Suppressor macrophage treated with lipopolysaccharide for 4 hours (primary cell): ENCODE measurements at regions not wholly inside any gene's neighbourhood (a gene's known extent, or its start where the extent isn't known, plus 50 kb on each side); places are given as distances from the start of the nearest gene placed in this dataset.

Experiments
- DNase-seq: peaks from one replicate; pipeline ENCODE4 v3.0.0-alpha.2; 2020

DNA sequence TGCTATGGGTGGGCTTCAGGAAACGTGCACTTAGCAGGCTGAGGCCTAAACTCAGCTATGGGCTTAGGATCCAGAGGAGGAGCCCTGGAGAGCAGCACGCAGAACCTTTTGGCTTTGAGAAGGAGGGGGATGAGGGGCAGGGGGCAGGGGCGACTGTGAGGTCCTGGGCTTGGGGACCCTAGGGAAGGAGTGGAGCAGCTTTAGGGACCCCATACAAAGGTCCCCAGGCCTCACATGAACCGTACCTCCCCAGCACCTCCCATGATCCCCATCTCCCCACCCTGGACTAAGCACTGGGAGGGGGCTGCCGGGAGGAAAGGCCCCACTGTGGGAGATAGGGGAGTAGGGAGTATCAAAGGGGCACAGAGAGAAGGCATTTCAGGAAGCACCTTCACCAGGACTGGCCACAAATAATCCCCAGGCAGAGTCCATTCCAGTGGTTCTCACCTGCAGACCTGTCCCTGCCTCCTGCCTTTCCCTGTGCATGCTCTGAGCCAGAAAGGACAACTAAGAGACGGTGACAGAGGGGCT lies 62.0 kb upstream of the KLF13 start:
- no peak for DNase-seq

DNA sequence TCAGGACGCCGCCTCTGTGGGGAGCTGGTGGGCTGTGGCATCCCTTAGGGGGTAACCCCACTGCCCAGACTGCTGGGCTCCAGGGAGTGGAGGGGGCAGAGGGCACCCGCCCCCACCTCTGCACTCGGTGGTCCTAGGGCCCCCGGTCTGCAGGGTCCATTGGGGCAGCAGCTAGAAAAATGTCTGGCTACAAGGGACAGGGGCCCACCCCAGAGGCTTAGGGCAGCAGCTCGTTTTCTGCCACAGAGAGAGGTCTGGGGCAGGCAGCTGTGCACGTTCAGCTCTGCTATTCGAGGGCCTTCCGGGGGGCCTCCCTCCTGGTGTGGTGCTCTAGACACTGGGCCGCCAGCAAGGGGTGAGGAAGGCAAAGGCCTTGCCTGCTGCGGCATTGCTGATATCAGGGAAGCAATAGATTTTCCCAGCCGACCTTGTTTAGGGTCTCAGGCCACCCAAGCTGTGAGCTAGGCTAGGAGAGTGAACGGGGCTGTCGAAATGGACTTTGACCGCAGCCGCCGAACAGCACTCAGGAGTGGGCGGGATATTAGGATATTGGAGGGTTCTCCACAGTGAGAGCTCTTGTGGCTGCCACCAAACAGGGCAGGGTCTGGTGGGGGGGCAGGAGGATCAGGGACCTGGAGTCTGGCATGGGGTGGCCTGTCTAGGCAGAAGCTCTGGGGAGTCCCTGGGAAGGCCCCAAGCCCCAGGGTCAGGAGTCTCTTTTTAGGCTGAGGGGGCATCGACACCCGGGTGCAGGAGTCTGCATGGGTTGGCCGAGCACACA lies 61.4 kb upstream of the KLF13 start:
- no peak for DNase-seq

DNA sequence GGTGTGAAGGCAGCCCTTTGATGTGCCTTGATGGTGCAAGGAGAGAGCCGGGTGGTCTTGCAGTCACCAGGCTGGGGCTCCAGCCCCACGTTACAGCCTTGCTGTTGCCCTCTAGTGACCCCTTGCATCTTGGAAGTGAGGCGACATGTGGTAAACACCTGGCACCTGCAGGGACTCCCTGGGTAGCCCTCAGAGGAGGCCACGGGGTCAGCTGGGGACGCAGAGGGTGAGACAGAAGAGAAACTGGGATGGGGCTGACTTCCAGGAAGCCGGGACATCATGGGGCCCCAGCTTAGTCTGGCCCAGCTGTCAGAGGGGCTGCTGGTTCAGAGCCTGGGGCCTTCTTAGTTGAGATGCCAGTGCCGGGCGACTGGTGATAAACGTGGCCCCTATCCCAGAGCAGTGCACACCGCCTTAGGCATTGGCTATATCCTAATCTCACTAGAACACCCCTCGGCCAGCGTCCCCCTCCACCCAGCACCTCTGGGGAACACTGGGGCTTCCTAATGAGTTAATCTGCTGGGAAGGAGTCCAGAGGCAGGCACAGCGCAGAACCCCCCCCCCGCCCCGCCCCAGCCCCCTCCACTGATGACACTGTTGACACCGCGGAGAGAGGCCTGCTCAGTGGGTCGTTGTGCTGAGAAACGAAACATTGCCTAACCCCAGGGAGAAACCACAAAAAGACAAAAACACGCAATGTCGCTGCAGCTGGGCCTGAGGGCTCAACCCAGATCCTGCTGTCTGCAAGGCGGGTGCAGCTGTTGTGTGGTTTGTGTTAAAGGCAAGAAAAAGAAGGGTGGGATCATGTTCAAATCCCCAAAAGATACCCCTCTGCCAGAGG lies 60.5 kb upstream of the KLF13 start:
- DNase-seq = peak; percentile 92

DNA sequence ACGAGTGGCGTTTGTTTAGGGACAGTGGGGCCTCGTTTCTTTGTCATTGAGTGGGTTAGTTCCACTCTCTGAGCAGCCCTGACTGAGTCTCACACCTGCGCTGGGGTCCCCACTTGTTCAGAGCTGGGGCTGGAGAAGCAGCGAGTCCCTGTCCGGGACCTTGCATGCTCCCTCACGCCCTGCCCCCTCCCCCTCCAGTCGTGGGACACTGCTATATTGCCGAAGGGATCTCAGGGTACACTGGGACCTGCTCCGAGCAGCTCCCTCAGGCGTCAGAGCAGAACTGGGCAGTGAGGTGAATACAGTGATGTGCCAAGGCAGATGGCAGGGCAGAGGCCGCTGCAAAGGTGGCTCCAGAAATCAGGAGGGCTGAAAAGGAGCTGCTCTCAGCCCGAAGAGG lies 59.9 kb upstream of the KLF13 start:
- no peak for DNase-seq

DNA sequence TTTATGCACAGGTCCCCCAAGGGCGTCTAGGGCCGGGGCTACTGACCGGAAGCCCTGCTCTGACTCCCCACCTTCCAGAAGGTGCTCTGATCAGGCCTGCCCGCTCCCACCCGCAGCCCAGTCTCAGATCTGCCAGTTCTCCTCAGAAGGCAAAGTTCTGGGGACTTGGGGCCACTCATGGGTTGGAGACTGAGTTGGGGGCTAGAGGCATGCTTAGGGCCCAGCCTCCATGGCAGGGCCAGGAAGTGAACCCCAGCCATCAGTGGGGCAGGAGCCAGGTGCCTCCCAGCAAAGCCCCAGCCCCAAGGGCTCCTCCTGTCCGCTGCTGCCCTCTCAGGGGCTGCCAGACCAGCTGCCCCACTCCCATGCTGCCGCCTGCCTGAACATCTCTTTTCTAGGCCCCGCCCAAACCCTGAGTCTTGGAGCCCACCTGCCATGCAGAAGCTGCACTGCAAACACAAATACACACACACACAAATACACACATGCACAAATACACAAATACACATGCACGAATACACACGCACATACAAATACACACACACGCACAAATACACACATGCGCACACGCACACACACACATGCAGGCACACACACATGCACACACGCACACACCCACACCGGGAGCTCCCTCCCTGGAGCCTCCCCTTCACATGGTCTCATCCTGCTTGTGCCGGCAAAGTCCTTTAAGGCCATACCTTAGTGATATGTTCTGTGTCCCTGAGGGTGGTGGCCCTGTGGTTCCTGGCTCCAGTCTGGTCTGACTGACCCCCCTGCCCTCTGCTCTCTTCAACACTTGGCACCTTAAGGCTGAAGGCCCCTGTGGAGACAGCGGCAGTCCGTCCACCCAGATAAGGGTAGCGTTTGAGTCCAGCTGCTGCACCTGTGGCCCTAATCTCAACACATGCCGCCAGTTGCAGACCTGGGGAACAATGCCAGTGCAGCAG lies 59.2 kb upstream of the KLF13 start:
- DNase-seq = no peak

DNA sequence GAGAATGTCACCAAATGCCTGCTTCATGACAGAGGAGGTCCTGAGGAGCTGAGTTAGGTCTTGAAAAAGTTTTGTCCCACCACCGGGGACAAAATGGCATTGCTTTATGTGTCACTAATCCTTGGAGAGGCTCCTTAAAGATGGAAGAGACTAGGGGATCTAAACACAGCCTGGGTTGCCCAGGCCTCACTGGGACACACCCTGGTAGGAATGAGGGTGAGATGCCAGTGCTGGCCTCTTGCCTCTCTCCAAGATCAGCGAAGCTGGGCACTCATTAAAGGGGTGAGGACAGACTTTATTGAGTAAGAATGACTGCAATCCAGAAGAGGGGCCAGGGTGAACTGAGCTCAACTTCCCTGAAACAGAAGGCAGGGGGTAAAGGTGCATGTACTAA lies 58.5 kb upstream of the KLF13 start:
- peak; percentile 35 for DNase-seq

DNA sequence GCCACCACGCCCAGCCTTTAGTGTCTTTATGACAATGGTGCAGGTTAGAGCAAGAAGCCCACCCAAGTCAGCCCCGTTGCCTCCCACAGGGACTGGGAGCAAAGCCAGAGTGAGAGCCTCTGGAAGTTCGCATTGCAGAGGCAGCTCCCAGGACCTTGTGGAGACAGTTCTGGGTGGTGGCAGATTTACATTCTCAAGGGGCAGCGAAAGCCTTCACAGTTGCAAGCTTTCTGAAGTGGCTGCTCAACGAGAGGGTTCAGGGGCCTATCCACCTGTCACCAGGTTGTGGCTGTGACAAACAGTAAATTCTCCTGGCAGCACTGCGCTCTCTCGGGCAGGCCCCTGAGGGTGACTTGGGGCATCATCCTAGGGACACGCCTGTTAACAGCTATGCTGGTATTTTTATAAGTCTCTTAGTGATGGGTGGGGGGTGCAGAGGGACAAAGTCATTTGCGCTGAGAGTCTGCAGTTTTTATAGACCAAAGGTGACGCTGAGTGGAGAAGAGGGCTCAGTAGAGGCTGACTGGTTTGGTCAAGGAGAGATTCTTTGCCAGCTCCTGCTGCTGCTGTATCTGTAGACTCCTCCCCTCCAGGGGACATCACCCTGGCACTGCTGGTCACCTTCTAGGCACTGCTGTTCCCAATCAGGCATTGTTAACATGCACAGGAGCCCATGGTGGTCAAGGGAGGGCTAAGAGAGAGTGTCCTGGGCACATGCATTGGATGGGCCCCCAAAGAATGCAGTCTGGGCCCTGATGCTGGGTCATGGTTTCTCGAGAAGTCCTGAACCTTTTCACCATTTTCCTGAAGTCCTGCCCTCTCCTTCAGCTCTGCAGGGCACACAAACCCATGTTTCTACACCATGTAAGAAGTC lies 57.5 kb upstream of the KLF13 start:
- no peak for DNase-seq

DNA sequence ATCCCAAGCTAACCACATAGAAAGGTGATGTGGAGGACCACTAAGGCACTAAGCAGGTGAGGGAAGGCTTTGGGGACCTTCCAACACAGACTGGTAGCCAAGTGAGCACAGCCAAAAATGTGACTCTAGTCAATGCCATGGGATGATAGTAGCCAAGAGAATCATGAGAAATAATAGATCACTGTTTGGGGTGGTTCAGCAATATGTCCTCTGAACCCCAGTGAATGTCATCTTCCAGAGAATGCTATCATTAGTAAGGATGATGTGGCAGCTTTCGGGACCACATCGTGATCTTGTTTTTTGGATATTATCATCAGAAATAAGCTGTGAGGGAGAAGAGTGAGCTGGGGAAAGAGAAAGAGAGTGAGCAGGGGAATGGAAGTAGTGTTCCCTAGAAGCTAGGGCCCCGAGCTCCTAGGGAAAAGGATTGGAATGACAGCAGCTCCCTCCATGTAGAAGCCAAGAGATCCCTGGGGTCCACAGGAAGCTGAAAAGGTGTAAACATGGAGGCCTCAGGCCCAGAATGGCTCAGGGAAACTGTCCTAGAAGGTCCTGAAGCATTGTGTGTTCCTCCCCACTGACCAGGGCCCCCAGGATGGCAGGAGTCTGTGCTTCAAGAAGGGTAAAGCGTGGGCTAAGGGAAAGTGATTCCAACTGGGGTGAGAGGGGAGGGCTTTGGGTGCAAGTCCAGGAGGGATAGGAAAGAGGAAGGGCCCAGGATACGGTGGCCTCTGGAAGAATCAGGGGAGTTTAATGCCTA lies 56.6 kb upstream of the KLF13 start:
- no peak for DNase-seq

DNA sequence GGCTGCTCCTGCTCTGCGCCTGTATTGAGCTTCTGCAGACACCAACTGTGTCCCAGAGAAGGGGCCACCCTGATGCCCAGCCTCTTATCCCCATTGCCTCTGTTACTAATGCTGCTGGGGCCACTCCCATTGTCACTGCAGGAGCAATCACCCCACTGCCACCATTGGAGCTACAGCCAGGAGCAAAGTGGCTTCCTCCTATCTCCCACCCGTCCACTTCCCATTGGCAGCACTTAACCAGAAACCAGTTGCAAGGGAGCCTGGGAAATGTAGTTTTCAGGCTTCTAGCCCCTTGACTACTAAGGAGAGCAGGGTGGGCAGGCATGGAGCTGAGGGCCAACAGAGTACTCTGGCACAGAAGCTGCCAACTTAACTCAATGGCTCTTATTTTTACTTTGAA lies 55.9 kb upstream of the KLF13 start:
- DNase-seq = no peak

DNA sequence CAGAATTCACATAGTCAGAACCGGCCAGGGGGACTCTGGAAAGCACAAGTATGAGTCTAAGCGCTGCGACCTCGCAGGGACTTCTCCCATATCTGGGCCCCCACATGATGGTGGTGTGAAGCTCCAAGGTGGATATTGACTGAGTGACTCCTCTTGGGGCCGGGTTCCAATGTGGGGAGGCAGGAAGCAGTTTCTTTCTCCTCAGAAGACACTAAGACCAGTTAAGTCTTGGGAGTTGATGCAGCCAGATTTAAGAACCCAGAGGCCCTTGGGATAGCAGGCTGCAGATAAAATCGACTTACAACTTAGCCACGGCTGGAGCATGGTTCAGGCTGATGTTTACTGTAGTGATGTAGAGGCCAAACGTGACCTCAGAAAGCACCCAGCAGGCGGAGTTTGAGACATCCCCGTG lies 55.4 kb upstream of the KLF13 start:
- no peak for DNase-seq

DNA sequence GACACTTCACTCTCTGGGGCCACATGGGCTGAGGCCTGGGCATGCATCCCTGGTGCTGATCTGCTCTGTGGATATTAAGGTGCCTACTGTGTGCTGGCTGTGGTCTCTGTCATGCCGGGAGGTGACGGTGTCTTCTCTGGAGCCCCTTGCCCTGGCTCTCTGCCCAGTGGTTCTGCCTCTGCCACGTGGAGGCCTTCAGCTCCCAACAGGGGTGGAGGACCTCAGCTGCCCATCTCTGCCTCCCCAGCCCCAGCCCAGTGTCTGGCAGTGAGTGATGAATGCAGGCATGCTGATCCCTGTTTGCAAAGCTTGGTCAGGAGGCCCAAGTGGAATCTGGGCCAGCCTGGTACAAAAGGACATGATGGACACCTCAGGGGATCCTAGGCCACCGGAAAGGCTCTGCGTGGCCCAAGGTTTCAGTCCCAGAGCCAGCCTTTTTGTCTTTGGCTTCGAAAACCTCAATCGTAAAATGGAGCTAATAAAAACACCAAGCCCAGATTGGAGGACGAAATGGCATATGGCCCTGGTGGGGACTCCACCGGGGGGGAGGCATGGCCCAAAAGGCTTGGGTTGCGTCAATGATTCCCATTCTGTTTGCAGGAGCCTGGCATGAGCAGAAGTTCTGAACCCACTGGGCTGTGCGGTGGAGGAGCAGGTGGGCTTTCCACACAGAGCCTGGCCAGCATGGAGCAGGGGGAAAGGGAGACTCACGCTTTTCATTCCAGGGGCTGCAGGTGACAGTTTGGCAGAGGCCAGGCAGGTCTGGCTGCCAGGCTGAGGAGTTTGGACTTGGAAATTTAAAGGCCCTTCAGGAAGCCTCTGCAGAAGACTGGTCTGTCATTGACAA lies 54.7 kb upstream of the KLF13 start:
- no peak for DNase-seq

DNA sequence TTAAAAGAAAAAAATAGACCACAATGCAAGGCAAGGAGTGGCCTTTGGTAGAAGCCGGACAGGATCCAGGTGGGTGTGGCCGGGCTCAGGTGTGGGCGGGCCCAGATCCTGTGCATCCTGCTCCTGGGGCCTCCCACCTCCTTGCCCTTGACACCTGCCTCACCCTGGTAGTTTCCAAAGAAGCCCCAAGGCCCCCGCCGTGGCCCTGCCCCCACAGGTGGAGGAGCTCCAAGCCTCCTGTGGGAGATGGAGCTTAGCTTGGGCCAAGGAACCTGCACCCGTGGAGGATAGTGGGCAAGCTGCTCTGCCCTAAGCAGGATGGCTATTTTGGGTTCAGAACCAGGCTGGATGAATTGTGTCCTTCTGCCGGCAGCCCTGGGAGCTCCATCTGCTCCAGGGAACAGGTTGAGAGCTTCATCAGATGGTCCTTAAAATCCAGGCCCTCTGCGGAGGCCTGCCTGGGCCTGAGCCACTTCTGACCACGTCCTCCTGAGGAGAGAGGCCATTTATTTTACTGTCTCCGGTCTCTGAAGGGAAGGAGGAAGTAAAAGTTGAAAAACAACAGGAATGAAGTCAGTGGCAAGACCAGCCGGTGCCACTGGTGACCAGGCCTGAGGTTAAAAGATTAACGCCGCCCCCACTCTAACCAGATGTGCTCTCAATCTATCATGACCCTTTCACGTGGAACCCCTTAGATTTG lies 53.9 kb upstream of the KLF13 start:
- DNase-seq = peak; percentile 67

DNA sequence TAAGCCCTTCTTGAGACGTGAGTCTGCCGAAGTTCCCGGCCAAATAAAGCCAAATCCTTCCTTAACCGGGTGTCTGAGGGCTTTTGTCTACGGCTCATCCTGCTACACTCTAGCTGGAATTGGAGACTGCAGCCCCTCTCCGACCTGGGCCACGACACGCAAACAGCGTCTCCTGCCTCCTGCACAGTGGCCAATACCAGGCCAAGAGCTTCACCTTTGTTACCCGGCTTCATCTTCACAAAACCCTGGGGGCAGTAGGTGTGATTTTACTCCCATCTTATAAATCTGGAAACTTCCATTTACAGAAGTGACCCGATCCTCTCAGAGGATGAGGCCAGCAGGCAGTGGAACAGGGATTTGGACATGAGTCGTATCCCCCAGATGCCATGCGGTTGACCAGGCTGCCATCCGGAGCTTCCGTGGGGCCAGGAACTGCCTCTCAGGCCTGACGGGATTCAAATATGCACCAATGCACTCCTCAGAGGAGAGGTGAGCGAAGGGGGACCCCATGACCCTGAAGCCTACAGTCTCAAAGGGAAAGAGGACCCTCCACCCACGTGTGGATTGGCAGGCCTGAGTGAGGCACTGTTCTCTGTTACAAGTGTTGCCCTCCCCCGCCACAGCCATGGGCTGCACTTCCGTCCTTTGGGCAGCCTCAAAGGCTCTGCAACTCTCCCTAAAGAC lies 53.2 kb upstream of the KLF13 start:
- no peak for DNase-seq

DNA sequence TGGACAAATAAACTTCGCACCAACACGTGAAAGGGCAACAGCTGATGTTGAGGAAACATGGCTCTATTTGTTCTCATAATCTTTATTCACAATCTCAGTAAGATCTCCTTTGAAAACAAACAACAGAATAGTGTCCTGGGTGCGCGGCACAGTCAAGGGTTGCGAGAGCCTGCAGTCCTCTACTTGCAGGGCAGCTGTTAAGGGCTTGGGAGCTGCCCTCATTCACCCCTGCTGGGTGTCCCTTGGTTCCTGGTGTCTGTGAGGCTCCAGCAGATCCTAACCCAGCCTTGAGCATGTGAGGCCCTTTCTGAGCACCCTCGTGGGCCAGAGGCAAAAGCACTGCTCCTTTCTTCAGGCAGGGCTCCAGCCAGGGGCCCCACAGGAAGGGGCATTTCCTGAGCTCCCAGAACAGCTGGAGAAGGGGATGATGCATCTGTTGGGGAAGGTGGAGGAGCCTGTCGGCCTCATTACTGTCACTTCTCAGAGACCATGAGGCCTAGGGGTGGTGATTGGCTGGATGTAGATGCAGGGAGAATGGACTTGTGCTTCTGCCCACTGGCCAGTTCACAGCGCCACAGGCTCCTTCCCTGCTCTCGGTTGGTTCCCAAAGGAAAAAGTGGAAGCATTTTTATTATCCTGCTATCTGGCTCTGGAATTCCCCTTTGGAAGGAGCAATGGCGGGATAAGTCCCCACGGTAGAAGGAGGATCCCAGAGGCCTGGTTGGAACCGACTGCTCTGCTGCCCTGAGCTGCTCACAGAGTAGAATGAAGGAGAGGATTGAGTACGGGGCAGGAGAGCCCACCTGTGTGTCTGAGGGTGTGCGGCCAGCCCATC lies 51.9 kb upstream of the KLF13 start:
- DNase-seq = no peak

DNA sequence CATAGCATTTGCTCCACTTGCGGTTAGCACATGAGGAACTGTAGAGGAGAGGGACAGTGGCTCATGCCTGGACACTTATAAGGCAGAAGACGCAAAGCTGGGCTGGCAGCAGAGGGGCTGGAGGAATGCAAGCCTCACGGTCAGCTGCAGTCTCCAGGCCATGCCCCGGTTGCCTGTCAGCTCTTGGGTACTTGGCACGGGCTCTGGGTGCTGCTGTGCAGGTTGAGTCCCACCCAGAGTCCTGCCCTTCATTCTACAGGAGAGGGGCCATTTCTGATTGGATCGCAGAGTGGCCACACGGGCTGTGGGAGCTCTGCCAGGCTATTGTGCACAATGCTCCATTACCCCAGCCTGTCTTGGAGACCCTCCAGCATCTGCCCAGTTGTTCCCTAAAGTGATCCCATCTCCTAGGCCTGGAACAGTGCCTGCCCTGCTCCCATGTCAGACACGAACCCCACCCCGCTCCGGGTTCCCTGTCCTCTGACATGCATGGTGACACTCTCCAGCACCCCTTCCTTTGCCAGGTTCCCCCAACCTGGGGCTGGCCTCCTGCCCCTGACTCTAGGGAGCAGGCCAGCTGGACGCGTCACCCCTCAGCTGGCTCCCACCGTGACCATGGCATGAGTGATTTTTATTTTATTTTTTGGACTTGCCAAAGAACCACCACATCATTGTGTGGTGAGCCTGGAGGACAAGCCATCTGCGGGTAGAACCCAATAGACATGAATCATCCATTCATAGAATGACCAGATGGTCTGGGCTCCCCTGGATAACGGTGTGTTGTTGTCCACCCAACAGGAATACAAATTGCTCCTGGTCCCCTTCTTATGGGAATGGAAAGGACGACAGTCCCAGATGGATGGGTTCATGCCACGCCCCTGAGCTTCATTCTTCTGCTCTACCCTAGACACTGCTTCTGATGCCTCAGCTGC lies 51.0 kb upstream of the KLF13 start:
- DNase-seq = no peak

DNA sequence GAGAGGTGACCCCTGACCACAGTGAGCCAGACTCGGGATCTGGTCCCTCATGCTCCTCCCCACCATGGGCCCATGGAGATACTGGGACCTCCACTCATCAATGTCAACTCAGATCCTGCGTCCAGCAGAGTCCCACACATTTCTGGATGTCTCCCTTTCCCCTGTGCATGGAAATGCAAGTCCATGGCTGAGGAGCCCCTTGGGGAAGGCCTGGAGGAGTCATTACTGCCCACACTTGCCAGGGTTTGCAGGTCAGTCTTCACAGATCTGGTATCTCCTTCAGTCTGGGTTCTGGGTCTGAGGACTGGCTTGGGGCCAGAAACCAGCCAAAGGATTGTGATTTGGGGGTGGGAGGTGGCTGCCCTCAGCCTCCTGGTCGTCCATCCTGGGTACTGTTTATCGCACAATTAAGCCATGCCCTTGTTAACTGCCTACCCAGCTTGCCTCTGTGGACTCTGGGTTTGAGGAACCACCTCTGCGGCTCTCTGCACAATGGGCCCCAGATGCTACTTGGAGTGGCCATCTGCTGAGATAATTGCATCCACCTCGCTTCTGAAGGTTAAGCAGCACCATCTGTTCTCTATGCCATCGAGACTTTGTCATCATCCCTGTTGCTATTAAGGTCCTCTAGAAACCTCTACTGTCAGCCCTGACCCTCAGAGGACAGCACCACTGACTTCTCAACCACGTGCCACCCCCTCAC lies 49.9 kb upstream of the KLF13 start:
- DNase-seq = no peak
